Esophagus squamous epithelium (tissue), 4 donors: ENCODE measurements at regions not wholly inside any gene's neighbourhood (a gene's known extent, or its start where the extent isn't known, plus 50 kb on each side); places are given as distances from the start of the nearest gene placed in this dataset.

ENCODE experiments used
- CTCF ChIP-seq, 6 experiments: fragments of 450-650 bp in 4 of 6; fragments of 200-600 bp in 2 of 6; sonication (generic) in 2 of 6; IDR thresholded peaks; one replicate each; pipeline ENCODE4 v1.5.1; 2016 to 2019; ENCODE audit warnings: antibody characterized with exemption in 6 of 6, mild to moderate bottlenecking in 4 of 6, moderate library complexity in 4 of 6
- POLR2A ChIP-seq, 4 donors: fragments of 450-650 bp; IDR thresholded peaks; one replicate each; pipeline ENCODE4 v1.6.1; 2017; ENCODE audit warnings: antibody characterized with exemption in 4 of 4, mild to moderate bottlenecking in 4 of 4, moderate library complexity in 3 of 4

DNA sequence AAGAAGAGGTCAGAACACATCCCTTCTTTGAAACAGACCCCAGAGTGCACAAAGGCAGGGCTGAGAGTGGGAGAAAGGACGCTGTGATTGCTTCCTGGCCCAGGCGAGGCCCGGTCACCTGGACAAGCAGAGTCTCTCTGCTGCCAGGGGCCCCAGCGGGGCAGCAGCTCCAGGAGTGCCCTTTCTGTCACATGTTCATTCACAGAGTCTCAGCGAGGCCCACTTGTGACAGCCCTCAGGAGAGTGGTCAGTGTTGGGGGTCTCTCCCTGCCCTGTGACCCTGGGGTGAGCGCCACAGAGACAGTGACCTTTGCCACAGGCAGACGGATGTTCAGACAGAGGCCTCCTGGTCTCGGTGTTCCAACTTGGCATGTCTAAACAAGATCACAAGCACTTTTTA is 130.2 kb upstream of the IRX4 start:
- no peak for TF ChIP-seq CTCF (IDR thresholded peaks at IDR 0.05)
- TF ChIP-seq POLR2A (IDR thresholded peaks at IDR 0.05) = no peak
